Hepatocyte (in vitro differentiated cells): ENCODE measurements at regions not wholly inside any gene's neighbourhood (a gene's known extent, or its start where the extent isn't known, plus 50 kb on each side); places are given as distances from the start of the nearest gene placed in this dataset.

Experiments used
- CTCF ChIP-seq: fragments of 200-600 bp; sonication (generic); IDR thresholded peaks from 2 replicates; pipeline ENCODE4 v1.5.1; 2016; ENCODE audit warnings: antibody characterized with exemption, mild to moderate bottlenecking; ENCODE audit not compliant: poor library complexity
- EZH2 ChIP-seq: fragments of 200-600 bp; sonication (generic); IDR thresholded peaks from 2 replicates; pipeline ENCODE4 v1.6.1; 2016; ENCODE audit warnings: antibody characterized with exemption, mild to moderate bottlenecking, borderline replicate concordance

DNA sequence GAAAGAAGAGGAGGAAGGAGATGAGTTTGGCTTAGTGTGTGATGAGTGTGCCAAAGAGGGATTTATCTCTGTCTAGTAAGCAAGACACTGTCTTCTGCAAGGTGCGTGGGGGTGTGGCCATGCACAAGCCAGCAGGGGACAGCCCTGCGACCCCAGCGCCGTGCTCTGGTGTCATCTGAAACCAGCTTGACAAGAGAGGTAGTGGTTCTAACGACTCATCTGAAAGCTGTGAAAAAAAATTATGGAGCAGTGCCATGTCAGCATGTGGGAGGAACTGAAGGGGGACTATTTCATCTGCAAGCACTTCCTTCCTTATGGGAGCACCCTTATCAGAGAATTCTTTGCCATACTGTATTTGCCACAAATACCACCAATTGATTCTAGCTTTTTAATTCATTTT is 398.6 kb downstream of the PSAT1 start:
- TF ChIP-seq CTCF: no peak
- no peak for TF ChIP-seq EZH2
